ENCODE measurements at regions not wholly inside any gene's neighbourhood (a gene's known extent, or its start where the extent isn't known, plus 50 kb on each side); places are given as distances from the start of the nearest gene placed in this dataset.

GRCh38 chr3:8236264-8236663 is 265.4 kb upstream of the LMCD1 start:
- Histone ChIP-seq H2AFZ (ENCODE audit: low read depth) (no peak overlapping the region), H4K20me1 (ENCODE audit: insufficient read depth) (no peaks in the 10 kb centered on the region), H3K27ac (no peak overlapping the region), H3K4me3 (IDR thresholded peaks at IDR 0.05; ENCODE audit: insufficient read depth, low read depth, low read length) (no peak overlapping the region), H3K79me2 (ENCODE audit: insufficient read depth, low read depth) (no peaks in the 10 kb centered on the region), H3K36me3 (ENCODE audit: insufficient read depth) (no peaks in the 10 kb centered on the region), H3K4me2 (no peak overlapping the region), H3K4me1 (ENCODE audit: low read depth, poor library complexity, severe bottlenecking) (peaks cover 41% of the 10 kb centered on the region), H3K9ac (no peak overlapping the region), H3K27me3 (ENCODE audit: insufficient read depth, low read depth) (no peaks in the 10 kb centered on the region)
- TF ChIP-seq CTCF (conservative IDR thresholded peaks at IDR 0.05; ENCODE audit: low read depth, low read length): no peak

GRCh38 chr3:8237893-8238292 is 263.7 kb upstream of the LMCD1 start:
- no peak overlapping the region for H2AFZ ChIP-seq (ENCODE audit: low read depth)
- no peak overlapping the region for H3K4me2 ChIP-seq
- no peaks in the 10 kb centered on the region for H3K27me3 ChIP-seq (ENCODE audit: insufficient read depth, low read depth)
- H3K4me3 ChIP-seq (IDR thresholded peaks at IDR 0.05; ENCODE audit: insufficient read depth, low read depth, low read length): no peak overlapping the region
- H3K79me2 ChIP-seq (ENCODE audit: insufficient read depth, low read depth): no peaks in the 10 kb centered on the region
- no peaks in the 10 kb centered on the region for H4K20me1 ChIP-seq (ENCODE audit: insufficient read depth)
- peaks cover 34% of the 10 kb centered on the region for H3K4me1 ChIP-seq (ENCODE audit: low read depth, poor library complexity, severe bottlenecking)
- H3K27ac ChIP-seq: no peak overlapping the region
- H3K9ac ChIP-seq: no peak overlapping the region
- no peaks in the 10 kb centered on the region for H3K36me3 ChIP-seq (ENCODE audit: insufficient read depth)
- TF ChIP-seq CTCF (conservative IDR thresholded peaks at IDR 0.05; ENCODE audit: low read depth, low read length): no peak

GRCh38 chr3:8238432-8238831 is 263.2 kb upstream of the LMCD1 start:
- H4K20me1 ChIP-seq (ENCODE audit: insufficient read depth): no peaks in the 10 kb centered on the region
- no peak overlapping the region for H3K9ac ChIP-seq
- no peak overlapping the region for H2AFZ ChIP-seq (ENCODE audit: low read depth)
- H3K4me3 ChIP-seq (IDR thresholded peaks at IDR 0.05; ENCODE audit: insufficient read depth, low read depth, low read length): no peak overlapping the region
- no peak overlapping the region for H3K4me2 ChIP-seq
- no peaks in the 10 kb centered on the region for H3K27me3 ChIP-seq (ENCODE audit: insufficient read depth, low read depth)
- H3K4me1 ChIP-seq (ENCODE audit: low read depth, poor library complexity, severe bottlenecking): peaks cover 29% of the 10 kb centered on the region
- no peaks in the 10 kb centered on the region for H3K36me3 ChIP-seq (ENCODE audit: insufficient read depth)
- H3K27ac ChIP-seq: no peak overlapping the region
- no peaks in the 10 kb centered on the region for H3K79me2 ChIP-seq (ENCODE audit: insufficient read depth, low read depth)
- TF ChIP-seq CTCF (conservative IDR thresholded peaks at IDR 0.05; ENCODE audit: low read depth, low read length): no peak

- no peak for TF ChIP-seq CTCF (conservative IDR thresholded peaks at IDR 0.05; ENCODE audit: low read depth, low read length)
- Histone ChIP-seq H3K4me3 (IDR thresholded peaks at IDR 0.05; ENCODE audit: insufficient read depth, low read depth, low read length) (no peak overlapping the region), H3K9ac (no peak overlapping the region)
These were observed 262.5 kb upstream of the LMCD1 start for GRCh38 chr3:8239095-8239494.

More at GRCh38 chr3:8239095-8239494, 262.5 kb upstream of the LMCD1 start:
- H3K79me2 ChIP-seq (ENCODE audit: insufficient read depth, low read depth): no peaks in the 10 kb centered on the region
- H3K36me3 ChIP-seq (ENCODE audit: insufficient read depth): no peaks in the 10 kb centered on the region
- peaks cover 22% of the 10 kb centered on the region for H3K4me1 ChIP-seq (ENCODE audit: low read depth, poor library complexity, severe bottlenecking)
- H3K4me2 ChIP-seq: no peak overlapping the region
- H2AFZ ChIP-seq (ENCODE audit: low read depth): no peak overlapping the region
- H3K27me3 ChIP-seq (ENCODE audit: insufficient read depth, low read depth): no peaks in the 10 kb centered on the region
- H3K27ac ChIP-seq: no peak overlapping the region
- H4K20me1 ChIP-seq (ENCODE audit: insufficient read depth): no peaks in the 10 kb centered on the region

Data from KMS-11 (cell line).